OCI-LY7 (cell line): ENCODE measurements at regions not wholly inside any gene's neighbourhood (a gene's known extent, or its start where the extent isn't known, plus 50 kb on each side); places are given as distances from the start of the nearest gene placed in this dataset.

ENCODE experiments used
- BruUV-seq: library from RNA; stranded (reverse); fragments of 400-500 nt; replicated peaks from 2 replicates; lab custom pipeline; 2021; lab: Mats Ljungman, UMichigan
- CTCF ChIA-PET: fragments of 300-600 bp; sonication (Branson Sonifier 250); formaldehyde crosslinking; loops from one replicate; lab custom pipeline; 2022; ENCODE audit warnings: antibody characterized with exemption; ENCODE audit not compliant: unreplicated experiment; lab: Charles Lee
- POLR2A ChIA-PET: fragments of 300-600 bp; sonication (Branson Sonifier 250); formaldehyde crosslinking; loops from one replicate; lab custom pipeline; 2022; ENCODE audit warnings: antibody characterized with exemption; lab: Charles Lee
- DNase-seq: peaks from one replicate; pipeline ENCODE4 v3.0.0-alpha.2; 2015; ENCODE audit warnings: low spot score
- H2AFZ ChIP-seq: fragments of 200-600 bp; sonication (generic), shearing (Covaris generic); 2 replicates; pipeline ENCODE4 v1.6.1; 2014; ENCODE audit warnings: mild to moderate bottlenecking, antibody characterized with exemption, low read length, moderate library complexity
- H3K27ac ChIP-seq: fragments of 200-600 bp; sonication (generic); 2 replicates; pipeline ENCODE4 v1.5.1; 2014; ENCODE audit warnings: mixed run types, low read depth, mild to moderate bottlenecking, moderate library complexity, low read length, inconsistent platforms; ENCODE audit not compliant: poor library complexity, severe bottlenecking
- H3K36me3 ChIP-seq: fragments of 200-600 bp; sonication (generic); 2 replicates; pipeline ENCODE4 v1.6.1; 2014; ENCODE audit warnings: mild to moderate bottlenecking, antibody characterized with exemption, low read length, moderate library complexity, mixed read lengths; ENCODE audit not compliant: insufficient read depth
- H3K4me1 ChIP-seq: fragments of 200-600 bp; sonication (generic); 2 replicates; pipeline ENCODE4 v1.5.1; 2014; ENCODE audit warnings: mild to moderate bottlenecking, low read length; ENCODE audit not compliant: insufficient read depth, poor library complexity, severe bottlenecking
- H3K4me2 ChIP-seq: fragments of 200-600 bp; sonication (generic); 2 replicates; pipeline ENCODE4 v1.6.1; 2014; ENCODE audit warnings: mild to moderate bottlenecking, low read length
- H3K4me3 ChIP-seq: fragments of 200-600 bp; sonication (generic); 2 replicates; pipeline ENCODE4 v1.5.1; 2014; ENCODE audit warnings: mild to moderate bottlenecking, low read depth, low read length; ENCODE audit not compliant: poor library complexity, severe bottlenecking
- H3K79me2 ChIP-seq: fragments of 200-600 bp; sonication (generic); 2 replicates; pipeline ENCODE4 v1.6.1; 2016; ENCODE audit warnings: low read depth, mild to moderate bottlenecking, low read length, moderate library complexity, mixed read lengths; ENCODE audit not compliant: insufficient read depth
- H3K9me2 ChIP-seq: fragments of 200-600 bp; sonication (generic); 2 replicates; pipeline ENCODE4 v1.6.1; 2016; ENCODE audit warnings: mild to moderate bottlenecking, low read length, mixed read lengths; ENCODE audit not compliant: insufficient read depth
- H3K9me3 ChIP-seq: fragments of 200-600 bp; sonication (generic); 2 replicates; pipeline ENCODE4 v1.6.1; 2014; ENCODE audit warnings: mild to moderate bottlenecking, mixed run types, low read length, mixed read lengths
- H4K20me1 ChIP-seq: fragments of 200-600 bp; sonication (generic); 2 replicates; pipeline ENCODE4 v1.6.1; 2014; ENCODE audit warnings: mild to moderate bottlenecking, antibody characterized with exemption, low read length, moderate library complexity, mixed read lengths; ENCODE audit not compliant: insufficient read depth
- CTCF ChIP-seq: fragments of 200-600 bp; sonication (generic); conservative IDR thresholded peaks from 2 replicates; pipeline ENCODE4 v1.5.1; 2014; ENCODE audit warnings: mild to moderate bottlenecking, antibody characterized with exemption, low read length, moderate library complexity, mixed read lengths
- EZH2phosphoT487 ChIP-seq: fragments of 200-600 bp; sonication (generic); IDR thresholded peaks from 2 replicates; pipeline ENCODE4 v1.6.1; 2018; ENCODE audit warnings: low read depth, borderline replicate concordance, mild to moderate bottlenecking, mixed run types, antibody characterized with exemption, low read length, moderate library complexity, mixed read lengths
- intact Hi-C: fragments of 100-400 bp; cut with micrococcal nuclease; formaldehyde crosslinking; loops from one replicate; pipeline ENCODE4 v1.10.0; 2022; ENCODE audit not compliant: unreplicated experiment

GRCh38 chr16:27624154-27625049, 74.5 kb downstream of the KATNIP start:
- DNase-seq, result no peak
- TF ChIP-seq CTCF (no peak), EZH2phosphoT487 (no peak)
- H3K9me2 ChIP-seq, result no peaks in the 10 kb centered on the region
- CTCF ChIA-PET, result interaction anchor here (0.6 kb wide), 1 partner anchor 387 kb away, joined by 4 read pairs; no protein-coding TSS in a partner anchor
- no TSS peak for BruUV-seq
- H3K27ac ChIP-seq, result no peak overlapping the region
- POLR2A ChIA-PET, result no interaction called here
- intact Hi-C loops, result loop anchor here (10.0 kb wide), 1 partner anchor 60 kb away; no protein-coding TSS in a partner anchor
- H3K4me1 ChIP-seq, result no peaks in the 10 kb centered on the region
- no peak overlapping the region for H3K4me3 ChIP-seq
- no peaks in the 10 kb centered on the region for H3K79me2 ChIP-seq
- H4K20me1 ChIP-seq, result no peaks in the 10 kb centered on the region
- H2AFZ ChIP-seq, result no peak overlapping the region
- no peak overlapping the region for H3K4me2 ChIP-seq
- H3K9me3 ChIP-seq, result no peaks in the 10 kb centered on the region
- no peaks in the 10 kb centered on the region; the same call in 1 of the 2 replicates for H3K36me3 ChIP-seq

GRCh38 chr16:27625050-27625697, 75.2 kb downstream of the KATNIP start:
- H3K27ac ChIP-seq, result no peak overlapping the region
- H3K9me3 ChIP-seq, result no peaks in the 10 kb centered on the region
- no peaks in the 10 kb centered on the region for H4K20me1 ChIP-seq
- H3K4me3 ChIP-seq, result no peak overlapping the region
- H3K36me3 ChIP-seq, result no peaks in the 10 kb centered on the region; the same call in 1 of the 2 replicates
- TF ChIP-seq CTCF, result no peak
- no peak for TF ChIP-seq EZH2phosphoT487
- H2AFZ ChIP-seq, result no peak overlapping the region
- no TSS peak for BruUV-seq
- CTCF ChIA-PET, result interaction anchor here (0.6 kb wide), 1 partner anchor 388 kb away, joined by 4 read pairs; no protein-coding TSS in a partner anchor
- DNase-seq, result no peak
- no peaks in the 10 kb centered on the region for H3K4me1 ChIP-seq
- no peak overlapping the region for H3K4me2 ChIP-seq
- POLR2A ChIA-PET, result no interaction called here
- H3K79me2 ChIP-seq, result no peaks in the 10 kb centered on the region
- H3K9me2 ChIP-seq, result no peaks in the 10 kb centered on the region
- intact Hi-C loops, result loop anchor here (10.0 kb wide), 1 partner anchor 60 kb away; no protein-coding TSS in a partner anchor
